ENCODE measurements at regions not wholly inside any gene's neighbourhood (a gene's known extent, or its start where the extent isn't known, plus 50 kb on each side); places are given as distances from the start of the nearest gene placed in this dataset.

GRCh38 chr2:65831509-65831908 is 399.1 kb upstream of the SPRED2 start:
- H3K4me3 Mint-ChIP-seq: no peak overlapping the region
- H3K9me3 Mint-ChIP-seq: no peaks in the 10 kb centered on the region
- no peak overlapping the region for H3K27ac Mint-ChIP-seq (ENCODE audit: unreplicated experiment)
- no peak for DNase-seq (ENCODE audit: low read depth, low spot score)
- peaks cover 33% of the 10 kb centered on the region for H3K4me1 Mint-ChIP-seq
- no peak for TF ChIP-seq CTCF (conservative IDR thresholded peaks at IDR 0.05)
- H3K27me3 Mint-ChIP-seq (ENCODE audit: low read depth): no peaks in the 10 kb centered on the region
- no peaks in the 10 kb centered on the region for H3K36me3 Mint-ChIP-seq (ENCODE audit: low read depth)

- peaks cover 3% of the 10 kb centered on the region for H3K36me3 Mint-ChIP-seq (ENCODE audit: low read depth)
- no peaks in the 10 kb centered on the region for H3K4me1 Mint-ChIP-seq
- no peaks in the 10 kb centered on the region for H3K27me3 Mint-ChIP-seq (ENCODE audit: low read depth)
- H3K27ac Mint-ChIP-seq (ENCODE audit: unreplicated experiment): no peak overlapping the region
- DNase-seq (ENCODE audit: low read depth, low spot score): no peak
- peaks cover 4% of the 10 kb centered on the region for H3K9me3 Mint-ChIP-seq
- no peak for TF ChIP-seq CTCF (conservative IDR thresholded peaks at IDR 0.05)
- H3K4me3 Mint-ChIP-seq: no peak overlapping the region
Observed at GRCh38 chr2:65826567-65826966, 394.2 kb upstream of the SPRED2 start.

- Mint-ChIP-seq H3K36me3 (ENCODE audit: low read depth) (peaks cover 3% of the 10 kb centered on the region), H3K27ac (ENCODE audit: unreplicated experiment) (no peak overlapping the region), H3K9me3 (peaks cover 4% of the 10 kb centered on the region), H3K4me3 (no peak overlapping the region), H3K27me3 (ENCODE audit: low read depth) (no peaks in the 10 kb centered on the region), H3K4me1 (no peaks in the 10 kb centered on the region)
- DNase-seq (ENCODE audit: low read depth, low spot score): no peak
- TF ChIP-seq CTCF (conservative IDR thresholded peaks at IDR 0.05): no peak
Observed at GRCh38 chr2:65823511-65823910, 391.1 kb upstream of the SPRED2 start.

- no peak for DNase-seq (ENCODE audit: low read depth, low spot score)
- Mint-ChIP-seq H3K27ac (ENCODE audit: unreplicated experiment) (no peak overlapping the region), H3K27me3 (ENCODE audit: low read depth) (no peaks in the 10 kb centered on the region), H3K9me3 (peaks cover 4% of the 10 kb centered on the region), H3K4me1 (no peaks in the 10 kb centered on the region), H3K36me3 (ENCODE audit: low read depth) (peaks cover 3% of the 10 kb centered on the region), H3K4me3 (no peak overlapping the region)
- TF ChIP-seq CTCF (conservative IDR thresholded peaks at IDR 0.05): no peak
Observed at GRCh38 chr2:65820454-65820853, 388.1 kb upstream of the SPRED2 start.

GRCh38 chr2:65819963-65820362 is 387.6 kb upstream of the SPRED2 start:
- Mint-ChIP-seq H3K27ac (ENCODE audit: unreplicated experiment) (no peak overlapping the region), H3K4me3 (no peak overlapping the region), H3K36me3 (ENCODE audit: low read depth) (peaks cover 3% of the 10 kb centered on the region), H3K27me3 (ENCODE audit: low read depth) (no peaks in the 10 kb centered on the region), H3K9me3 (peaks cover 4% of the 10 kb centered on the region), H3K4me1 (no peaks in the 10 kb centered on the region)
- TF ChIP-seq CTCF (conservative IDR thresholded peaks at IDR 0.05): no peak
- DNase-seq (ENCODE audit: low read depth, low spot score): no peak

Measured in neural crest cell (in vitro differentiated cells).